ENCODE measurements at regions not wholly inside any gene's neighbourhood (a gene's known extent, or its start where the extent isn't known, plus 50 kb on each side); places are given as distances from the start of the nearest gene placed in this dataset.

- FAIRE-seq (no peak), DNase-seq (ENCODE audit: low read depth, low spot score) (no peak)
- Histone ChIP-seq H3K79me2 (ENCODE audit: control insufficient read depth, insufficient read depth, low read length) (no peaks in the 10 kb centered on the region), H3K4me3 (ENCODE audit: control insufficient read depth in 2 of 3, extremely low read depth in 1 of 3, insufficient read depth in 2 of 3, low read depth in 1 of 3, low read length in 3 of 3) (no peak overlapping the region), H3K27ac (ENCODE audit: control insufficient read depth, insufficient read depth, low read length) (no peak overlapping the region), H3K9me3 (ENCODE audit: control insufficient read depth, low read depth, low read length) (peaks cover 6% of the 10 kb centered on the region), H3K4me1 (ENCODE audit: control insufficient read depth, extremely low read depth, insufficient read depth, low read length) (no peaks in the 10 kb centered on the region), H3K9ac (ENCODE audit: control insufficient read depth, extremely low read depth, insufficient read depth, low read length) (no peak overlapping the region), H2AFZ (ENCODE audit: control insufficient read depth, low read length) (no peak overlapping the region), H3K9me1 (ENCODE audit: control insufficient read depth, extremely low read depth, insufficient read depth, low read length) (no peaks in the 10 kb centered on the region), H3K4me2 (ENCODE audit: control insufficient read depth, extremely low read depth, insufficient read depth, low read depth, low read length) (no peak overlapping the region), H4K20me1 (ENCODE audit: control insufficient read depth, extremely low read depth, insufficient read depth, low read length) (no peaks in the 10 kb centered on the region), H3K27me3 (ENCODE audit: control insufficient read depth, extremely low read depth, insufficient read depth, low read length) (no peaks in the 10 kb centered on the region), H3K36me3 (ENCODE audit: control insufficient read depth in 2 of 2, extremely low read depth in 1 of 2, insufficient read depth in 2 of 2, low read length in 2 of 2) (no peaks in the 10 kb centered on the region)
- dilution Hi-C loops (cut with MboI; ENCODE audit: extremely low pct_ligation_motif_present, low sequenced_read_pairs): no loop called here
- TF ChIP-seq, protein P1, sequence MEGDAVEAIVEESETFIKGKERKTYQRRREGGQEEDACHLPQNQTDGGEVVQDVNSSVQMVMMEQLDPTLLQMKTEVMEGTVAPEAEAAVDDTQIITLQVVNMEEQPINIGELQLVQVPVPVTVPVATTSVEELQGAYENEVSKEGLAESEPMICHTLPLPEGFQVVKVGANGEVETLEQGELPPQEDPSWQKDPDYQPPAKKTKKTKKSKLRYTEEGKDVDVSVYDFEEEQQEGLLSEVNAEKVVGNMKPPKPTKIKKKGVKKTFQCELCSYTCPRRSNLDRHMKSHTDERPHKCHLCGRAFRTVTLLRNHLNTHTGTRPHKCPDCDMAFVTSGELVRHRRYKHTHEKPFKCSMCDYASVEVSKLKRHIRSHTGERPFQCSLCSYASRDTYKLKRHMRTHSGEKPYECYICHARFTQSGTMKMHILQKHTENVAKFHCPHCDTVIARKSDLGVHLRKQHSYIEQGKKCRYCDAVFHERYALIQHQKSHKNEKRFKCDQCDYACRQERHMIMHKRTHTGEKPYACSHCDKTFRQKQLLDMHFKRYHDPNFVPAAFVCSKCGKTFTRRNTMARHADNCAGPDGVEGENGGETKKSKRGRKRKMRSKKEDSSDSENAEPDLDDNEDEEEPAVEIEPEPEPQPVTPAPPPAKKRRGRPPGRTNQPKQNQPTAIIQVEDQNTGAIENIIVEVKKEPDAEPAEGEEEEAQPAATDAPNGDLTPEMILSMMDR (optimal IDR thresholded peaks at IDR 0.05 in 1 of 3, IDR thresholded peaks at IDR 0.05 in 1 of 3, conservative IDR thresholded peaks at IDR 0.05 in 1 of 3; ENCODE audit: extremely low read depth in 1 of 3, insufficient read depth in 2 of 3, low read length in 3 of 3): no peak
- TF ChIP-seq EZH2 (IDR thresholded peaks at IDR 0.05; ENCODE audit: low read length): no peak
Observed at GRCh38 chr16:35142809-35143192, 1683.4 kb downstream of the TP53TG3F start.

GRCh38 chr16:35144212-35144932, 1685.0 kb downstream of the TP53TG3F start:
- no peak overlapping the region for H2AFZ ChIP-seq (ENCODE audit: control insufficient read depth, low read length)
- FAIRE-seq (no peak), DNase-seq (ENCODE audit: low read depth, low spot score) (no peak)
- H3K9ac ChIP-seq (ENCODE audit: control insufficient read depth, extremely low read depth, insufficient read depth, low read length): no peak overlapping the region
- H3K4me1 ChIP-seq (ENCODE audit: control insufficient read depth, extremely low read depth, insufficient read depth, low read length): no peaks in the 10 kb centered on the region
- H3K4me3 ChIP-seq (ENCODE audit: control insufficient read depth in 2 of 3, extremely low read depth in 1 of 3, insufficient read depth in 2 of 3, low read depth in 1 of 3, low read length in 3 of 3): no peak overlapping the region
- TF ChIP-seq, protein P1 (optimal IDR thresholded peaks at IDR 0.05 in 1 of 3, IDR thresholded peaks at IDR 0.05 in 1 of 3, conservative IDR thresholded peaks at IDR 0.05 in 1 of 3; ENCODE audit: extremely low read depth in 1 of 3, insufficient read depth in 2 of 3, low read length in 3 of 3): no peak
- no peak for TF ChIP-seq EZH2 (IDR thresholded peaks at IDR 0.05; ENCODE audit: low read length)
- peaks cover 6% of the 10 kb centered on the region for H3K9me3 ChIP-seq (ENCODE audit: control insufficient read depth, low read depth, low read length)
- no peaks in the 10 kb centered on the region for H4K20me1 ChIP-seq (ENCODE audit: control insufficient read depth, extremely low read depth, insufficient read depth, low read length)
- dilution Hi-C loops (cut with MboI; ENCODE audit: extremely low pct_ligation_motif_present, low sequenced_read_pairs): no loop called here
- H3K4me2 ChIP-seq (ENCODE audit: control insufficient read depth, extremely low read depth, insufficient read depth, low read depth, low read length): no peak overlapping the region
- no peaks in the 10 kb centered on the region for H3K79me2 ChIP-seq (ENCODE audit: control insufficient read depth, insufficient read depth, low read length)
- H3K27ac ChIP-seq (ENCODE audit: control insufficient read depth, insufficient read depth, low read length): no peak overlapping the region
- H3K27me3 ChIP-seq (ENCODE audit: control insufficient read depth, extremely low read depth, insufficient read depth, low read length): no peaks in the 10 kb centered on the region
- H3K36me3 ChIP-seq (ENCODE audit: control insufficient read depth in 2 of 2, extremely low read depth in 1 of 2, insufficient read depth in 2 of 2, low read length in 2 of 2): no peaks in the 10 kb centered on the region
- H3K9me1 ChIP-seq (ENCODE audit: control insufficient read depth, extremely low read depth, insufficient read depth, low read length): no peaks in the 10 kb centered on the region

Data from keratinocyte (primary cell).